Testis (tissue), 2 donors: ENCODE measurements at regions not wholly inside any gene's neighbourhood (a gene's known extent, or its start where the extent isn't known, plus 50 kb on each side); places are given as distances from the start of the nearest gene placed in this dataset.

Experiments
- DNase-seq: peaks from one replicate; pipeline ENCODE4 v3.0.0-alpha.2; 2019
- H3K27ac ChIP-seq, 2 donors: fragments of 200-600 bp; sonication (generic); one replicate each; pipeline ENCODE4 v1.5.1; 2019
- H3K27me3 ChIP-seq: fragments of 200-600 bp; sonication (generic); one replicate; pipeline ENCODE4 v1.5.1; 2019
- H3K36me3 ChIP-seq: fragments of 200-600 bp; sonication (generic); one replicate; pipeline ENCODE4 v1.5.1; 2017; ENCODE audit warnings: low read depth; ENCODE audit errors: missing control alignments
- H3K4me1 ChIP-seq: fragments of 200-600 bp; sonication (generic); one replicate; pipeline ENCODE4 v1.5.1; 2019
- H3K4me3 ChIP-seq, 2 donors: fragments of 200-600 bp; sonication (generic); one replicate each; pipeline ENCODE4 v1.5.1; 2017 to 2019
- H3K9me3 ChIP-seq: fragments of 200-600 bp; sonication (generic); one replicate; pipeline ENCODE4 v1.5.1; 2017
- POLR2A ChIP-seq: fragments of 450-650 bp; IDR thresholded peaks from one replicate; pipeline ENCODE4 v1.6.1; 2017; ENCODE audit warnings: antibody characterized with exemption, mild to moderate bottlenecking, moderate library complexity
- WGBS, 2 donors: methylation state at CpG; one replicate each; pipeline ENCODE4 v1.1.5; 2018; 5-methylcytosine and 5-hydroxymethylcytosine counted together
- intact Hi-C: fragments of 100-400 bp; cut with DNase I; formaldehyde crosslinking; loops from one replicate; pipeline ENCODE4 v1.15.1; 2023; ENCODE audit warnings: low total_unique reads
- TF ChIP-seq, protein P1 (sequence below), 3 experiments: fragments of 450-650 bp in 2 of 3; fragments of 200-600 bp in 1 of 3; sonication (generic) in 1 of 3; IDR thresholded peaks; one replicate each; pipeline ENCODE4 v1.5.1; 2016 to 2019; ENCODE audit warnings: antibody characterized with exemption in 3 of 3, mild to moderate bottlenecking in 2 of 3, moderate library complexity in 1 of 3

DNA sequence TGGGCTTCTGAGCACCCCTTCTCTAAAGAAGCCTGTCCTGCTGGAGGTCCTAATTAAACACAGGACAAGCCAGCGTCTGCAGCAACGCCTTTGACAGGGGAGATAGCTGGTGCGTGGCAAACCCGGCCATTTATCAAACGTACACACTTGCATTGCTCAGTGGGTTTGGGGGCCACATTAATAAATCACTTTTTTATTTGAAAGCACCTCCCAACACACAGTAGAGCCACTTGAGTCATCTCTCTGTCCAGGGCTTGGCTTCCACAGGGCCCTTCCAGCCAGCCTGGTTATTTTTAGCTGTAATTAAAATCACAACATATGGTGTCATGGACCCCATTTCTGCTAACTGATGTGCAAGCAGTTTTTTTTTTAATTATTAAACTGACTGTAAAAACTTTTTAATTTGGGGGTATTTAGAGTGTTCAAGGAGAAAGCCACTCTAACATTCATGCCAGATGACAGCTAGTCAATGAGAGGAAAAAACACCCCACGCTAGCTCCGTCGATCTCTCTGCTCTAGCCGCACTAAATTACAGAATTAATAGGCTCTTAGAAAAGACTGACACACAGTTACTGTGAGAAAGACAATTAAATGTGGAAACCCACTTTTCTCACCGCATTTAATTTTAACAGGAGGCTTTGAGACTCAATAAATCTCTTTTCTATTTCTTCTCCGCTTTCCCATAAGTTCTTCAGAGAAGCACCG lies 201.0 kb upstream of the WSCD1 start:
- 47 to 63% methylated on average over 9 to 12 of the region's 12 CpGs for WGBS, 2 donors
- Histone ChIP-seq H3K4me3 (no peak overlapping the region), H3K9me3 (no peaks in the 10 kb centered on the region), H3K27me3 (no peaks in the 10 kb centered on the region), H3K36me3 (no peaks in the 10 kb centered on the region), H3K27ac (no peak overlapping the region), H3K4me1 (no peaks in the 10 kb centered on the region)
- TF ChIP-seq, protein P1, sequence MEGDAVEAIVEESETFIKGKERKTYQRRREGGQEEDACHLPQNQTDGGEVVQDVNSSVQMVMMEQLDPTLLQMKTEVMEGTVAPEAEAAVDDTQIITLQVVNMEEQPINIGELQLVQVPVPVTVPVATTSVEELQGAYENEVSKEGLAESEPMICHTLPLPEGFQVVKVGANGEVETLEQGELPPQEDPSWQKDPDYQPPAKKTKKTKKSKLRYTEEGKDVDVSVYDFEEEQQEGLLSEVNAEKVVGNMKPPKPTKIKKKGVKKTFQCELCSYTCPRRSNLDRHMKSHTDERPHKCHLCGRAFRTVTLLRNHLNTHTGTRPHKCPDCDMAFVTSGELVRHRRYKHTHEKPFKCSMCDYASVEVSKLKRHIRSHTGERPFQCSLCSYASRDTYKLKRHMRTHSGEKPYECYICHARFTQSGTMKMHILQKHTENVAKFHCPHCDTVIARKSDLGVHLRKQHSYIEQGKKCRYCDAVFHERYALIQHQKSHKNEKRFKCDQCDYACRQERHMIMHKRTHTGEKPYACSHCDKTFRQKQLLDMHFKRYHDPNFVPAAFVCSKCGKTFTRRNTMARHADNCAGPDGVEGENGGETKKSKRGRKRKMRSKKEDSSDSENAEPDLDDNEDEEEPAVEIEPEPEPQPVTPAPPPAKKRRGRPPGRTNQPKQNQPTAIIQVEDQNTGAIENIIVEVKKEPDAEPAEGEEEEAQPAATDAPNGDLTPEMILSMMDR (IDR thresholded peaks at IDR 0.05), result no peak
- TF ChIP-seq POLR2A, result no peak
- intact Hi-C loops, result no loop called here
- no peak for DNase-seq

DNA sequence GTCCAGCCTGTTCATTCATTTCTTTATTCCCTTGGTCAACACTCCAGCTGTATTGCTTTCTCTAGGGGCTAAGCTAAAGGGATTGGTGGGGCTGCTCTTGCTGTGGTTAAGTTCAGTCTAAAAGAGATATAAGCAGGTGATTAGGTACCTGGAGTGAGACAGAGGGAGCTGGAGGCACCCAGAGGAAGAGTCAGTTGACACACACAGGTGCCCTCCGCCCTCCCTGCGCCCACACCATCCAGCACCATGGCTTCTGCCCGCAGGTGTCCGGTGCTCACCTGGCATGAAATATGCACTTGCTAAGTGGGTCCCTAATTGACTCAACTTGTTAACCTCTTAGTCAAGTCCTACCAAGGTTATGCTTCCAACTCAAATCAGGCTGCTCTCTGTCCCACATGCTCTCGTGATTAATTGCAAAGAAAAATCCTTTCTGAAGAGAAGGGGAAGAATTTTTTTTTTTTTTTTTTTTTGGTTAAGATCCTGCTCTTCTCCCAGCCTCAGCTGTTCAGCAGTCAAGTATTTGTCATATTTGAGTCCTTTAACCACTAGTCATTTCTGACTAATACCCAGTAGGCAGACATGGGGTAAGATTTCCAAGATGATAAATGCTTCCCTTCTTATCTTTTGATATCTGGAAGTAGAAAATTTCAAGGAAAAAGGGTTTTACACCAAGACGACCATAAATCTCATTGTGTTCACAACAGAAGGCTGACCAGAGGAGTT lies 199.8 kb upstream of the WSCD1 start:
- intact Hi-C loops, result no loop called here
- no peak overlapping the region for H3K27ac ChIP-seq
- DNase-seq, result no peak

DNA sequence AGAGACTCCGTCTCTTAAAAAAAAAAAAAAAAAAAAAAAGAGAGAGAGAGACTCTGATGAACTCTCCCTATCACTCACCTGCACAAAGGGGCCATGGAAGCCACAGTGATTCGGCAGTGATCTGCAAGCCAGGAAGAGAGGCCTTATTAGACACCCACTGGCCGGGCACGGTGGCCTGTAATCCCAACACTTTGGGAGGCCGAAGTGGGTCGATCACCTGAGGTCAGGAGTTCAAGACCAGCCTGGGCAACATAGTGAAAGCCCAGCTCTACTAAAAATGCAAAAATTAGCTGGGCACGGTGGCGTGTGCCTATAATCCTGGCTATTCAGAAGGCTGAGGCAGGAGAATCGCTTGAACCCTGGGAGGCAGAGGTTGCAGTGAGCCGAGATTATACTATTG lies 198.5 kb upstream of the WSCD1 start:
- TF ChIP-seq, protein P1 (IDR thresholded peaks at IDR 0.05), result no peak
- no peak for TF ChIP-seq POLR2A
- no peaks in the 10 kb centered on the region for H3K9me3 ChIP-seq
- no peaks in the 10 kb centered on the region for H3K36me3 ChIP-seq
- no peaks in the 10 kb centered on the region for H3K27me3 ChIP-seq
- H3K4me1 ChIP-seq, result no peaks in the 10 kb centered on the region
- no peak for DNase-seq
- intact Hi-C loops, result no loop called here
- WGBS, 2 donors, result 92 to 93% methylated on average over 9 to 10 of the region's 10 CpGs
- H3K4me3 ChIP-seq, result no peak overlapping the region
- H3K27ac ChIP-seq, result no peak overlapping the region

More for the DNA sequence above, 199.8 kb upstream of the WSCD1 start:
- no peak for TF ChIP-seq POLR2A
- TF ChIP-seq, protein P1 (IDR thresholded peaks at IDR 0.05), result no peak
- Histone ChIP-seq H3K4me1 (no peaks in the 10 kb centered on the region), H3K4me3 (no peak overlapping the region), H3K36me3 (no peaks in the 10 kb centered on the region), H3K27me3 (no peaks in the 10 kb centered on the region), H3K9me3 (no peaks in the 10 kb centered on the region)
- 81 to 85% methylated on average over 6 of the region's 6 CpGs for WGBS, 2 donors

DNA sequence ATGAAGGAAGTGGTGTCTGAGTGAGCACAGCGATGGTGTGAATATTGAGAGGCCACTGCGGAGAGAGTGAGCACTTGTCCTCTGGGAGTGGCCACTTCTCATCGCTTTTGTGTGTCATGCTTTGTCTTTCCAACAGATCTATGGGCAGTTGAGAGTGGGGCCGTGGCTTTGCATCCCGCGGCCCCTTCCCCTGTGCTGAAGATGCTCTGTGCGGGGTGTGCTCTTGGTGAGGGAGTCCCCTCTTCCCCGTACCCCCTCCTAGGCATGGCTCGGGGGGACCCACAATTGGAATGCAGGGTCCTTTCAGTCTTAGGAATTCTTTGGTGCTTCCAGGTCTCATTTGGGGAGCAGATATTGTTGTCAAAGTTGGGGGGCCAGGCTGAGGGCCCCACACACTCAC lies 197.3 kb upstream of the WSCD1 start:
- Histone ChIP-seq H3K27me3 (no peaks in the 10 kb centered on the region), H3K4me3 (no peak overlapping the region), H3K27ac (no peak overlapping the region), H3K9me3 (no peaks in the 10 kb centered on the region), H3K4me1 (no peaks in the 10 kb centered on the region), H3K36me3 (no peaks in the 10 kb centered on the region)
- no peak for DNase-seq
- intact Hi-C loops, result no loop called here
- WGBS, 2 donors, result 84 to 89% methylated on average over 9 of the region's 9 CpGs
- TF ChIP-seq POLR2A, result no peak
- TF ChIP-seq, protein P1 (IDR thresholded peaks at IDR 0.05), result no peak
